ENCODE measurements at regions not wholly inside any gene's neighbourhood (a gene's known extent, or its start where the extent isn't known, plus 50 kb on each side); places are given as distances from the start of the nearest gene placed in this dataset.
A peak's percentile ranks its signal among the peaks of the same experiment; 100 is the strongest.

GRCh38 chr5:141785135-141785534, 93.1 kb downstream of the PCDH1 start:
- DNase-seq = peak in 1 of 2 experiments; percentile 58
- Histone ChIP-seq H3K9me3 (no peaks in the 10 kb centered on the region), H3K4me3 (ENCODE audit: low read depth, low read length) (no peak overlapping the region), H3K4me1 (peaks cover 19% of the 10 kb centered on the region), H3K27me3 (replicated peaks; ENCODE audit: control insufficient read depth, insufficient read depth, low read length) (no peaks in the 10 kb centered on the region), H3K36me3 (ENCODE audit: control insufficient read depth, insufficient read depth, low read length) (no peaks in the 10 kb centered on the region)
- Mint-ChIP-seq H3K27me3 (ENCODE audit: insufficient read depth, unreplicated experiment) (peaks cover 5% of the 10 kb centered on the region), H3K4me1 (ENCODE audit: low read depth, unreplicated experiment) (peaks cover 10% of the 10 kb centered on the region), H3K27ac (ENCODE audit: unreplicated experiment) (no peak overlapping the region), H3K36me3 (ENCODE audit: insufficient read depth, unreplicated experiment) (no peaks in the 10 kb centered on the region), H3K4me3 (ENCODE audit: unreplicated experiment) (no peak overlapping the region), H3K9me3 (ENCODE audit: unreplicated experiment) (no peaks in the 10 kb centered on the region)
- ChIA-PET CTCF (interaction anchor here (1.1 to 1.3 kb wide), 4 partner anchors 28 to 94 kb away, joined by 3 to 5 read pairs (median 4); no protein-coding TSS in a partner anchor), POLR2A (no interaction called here)
- no peak for TF ChIP-seq CTCF (IDR thresholded peaks at IDR 0.05; ENCODE audit: insufficient read depth in 1 of 2, low read depth in 1 of 2, low read length in 1 of 2, severe bottlenecking in 1 of 2, unreplicated experiment in 1 of 2)
- intact Hi-C loops (cut with micrococcal nuclease; ENCODE audit: unreplicated experiment) = no loop called here
- BruUV-seq (replicated peaks) = no TSS peak

GRCh38 chr5:141784529-141784928, 93.7 kb downstream of the PCDH1 start:
- intact Hi-C loops (cut with micrococcal nuclease; ENCODE audit: unreplicated experiment) = no loop called here
- Mint-ChIP-seq H3K9me3 (ENCODE audit: unreplicated experiment) (no peaks in the 10 kb centered on the region), H3K27me3 (ENCODE audit: insufficient read depth, unreplicated experiment) (peaks cover 5% of the 10 kb centered on the region), H3K4me3 (ENCODE audit: unreplicated experiment) (no peak overlapping the region), H3K27ac (ENCODE audit: unreplicated experiment) (peak overlapping the region; percentile 62), H3K36me3 (ENCODE audit: insufficient read depth, unreplicated experiment) (no peaks in the 10 kb centered on the region), H3K4me1 (ENCODE audit: low read depth, unreplicated experiment) (peaks cover 10% of the 10 kb centered on the region)
- no peak for TF ChIP-seq CTCF (IDR thresholded peaks at IDR 0.05; ENCODE audit: insufficient read depth in 1 of 2, low read depth in 1 of 2, low read length in 1 of 2, severe bottlenecking in 1 of 2, unreplicated experiment in 1 of 2)
- DNase-seq = no peak
- ChIA-PET CTCF (no interaction called here), POLR2A (no interaction called here)
- Histone ChIP-seq H3K9me3 (no peaks in the 10 kb centered on the region), H3K27me3 (replicated peaks; ENCODE audit: control insufficient read depth, insufficient read depth, low read length) (no peaks in the 10 kb centered on the region), H3K4me1 (peaks cover 19% of the 10 kb centered on the region), H3K4me3 (ENCODE audit: low read depth, low read length) (no peak overlapping the region), H3K36me3 (ENCODE audit: control insufficient read depth, insufficient read depth, low read length) (no peaks in the 10 kb centered on the region)
- no TSS peak for BruUV-seq (replicated peaks)

GRCh38 chr5:141783947-141784296, 94.3 kb downstream of the PCDH1 start:
- TF ChIP-seq CTCF (IDR thresholded peaks at IDR 0.05; ENCODE audit: insufficient read depth in 1 of 2, low read depth in 1 of 2, low read length in 1 of 2, severe bottlenecking in 1 of 2, unreplicated experiment in 1 of 2) = no peak
- peaks cover 2% of the 10 kb centered on the region for H3K27me3 Mint-ChIP-seq (ENCODE audit: insufficient read depth, unreplicated experiment)
- H3K4me3 Mint-ChIP-seq (ENCODE audit: unreplicated experiment) = no peak overlapping the region
- no peaks in the 10 kb centered on the region for H3K27me3 ChIP-seq (replicated peaks; ENCODE audit: control insufficient read depth, insufficient read depth, low read length)
- H3K36me3 ChIP-seq (ENCODE audit: control insufficient read depth, insufficient read depth, low read length) = no peaks in the 10 kb centered on the region
- H3K9me3 Mint-ChIP-seq (ENCODE audit: unreplicated experiment) = no peaks in the 10 kb centered on the region
- intact Hi-C loops (cut with micrococcal nuclease; ENCODE audit: unreplicated experiment) = no loop called here
- peaks cover 10% of the 10 kb centered on the region for H3K4me1 Mint-ChIP-seq (ENCODE audit: low read depth, unreplicated experiment)
- ChIA-PET CTCF (interaction anchor here (0.6 to 0.8 kb wide), 2 partner anchors 95 to 176 kb away, joined by 3 read pairs; no protein-coding TSS in a partner anchor), POLR2A (no interaction called here)
- H3K36me3 Mint-ChIP-seq (ENCODE audit: insufficient read depth, unreplicated experiment) = no peaks in the 10 kb centered on the region
- no TSS peak for BruUV-seq (replicated peaks)
- DNase-seq = no peak
- peaks cover 19% of the 10 kb centered on the region for H3K4me1 ChIP-seq
- H3K27ac Mint-ChIP-seq (ENCODE audit: unreplicated experiment) = peak overlapping the region; percentile 62
- H3K9me3 ChIP-seq = no peaks in the 10 kb centered on the region
- H3K4me3 ChIP-seq (ENCODE audit: low read depth, low read length) = no peak overlapping the region
